ENCODE measurements at regions not wholly inside any gene's neighbourhood (a gene's known extent, or its start where the extent isn't known, plus 50 kb on each side); places are given as distances from the start of the nearest gene placed in this dataset.

DNA sequence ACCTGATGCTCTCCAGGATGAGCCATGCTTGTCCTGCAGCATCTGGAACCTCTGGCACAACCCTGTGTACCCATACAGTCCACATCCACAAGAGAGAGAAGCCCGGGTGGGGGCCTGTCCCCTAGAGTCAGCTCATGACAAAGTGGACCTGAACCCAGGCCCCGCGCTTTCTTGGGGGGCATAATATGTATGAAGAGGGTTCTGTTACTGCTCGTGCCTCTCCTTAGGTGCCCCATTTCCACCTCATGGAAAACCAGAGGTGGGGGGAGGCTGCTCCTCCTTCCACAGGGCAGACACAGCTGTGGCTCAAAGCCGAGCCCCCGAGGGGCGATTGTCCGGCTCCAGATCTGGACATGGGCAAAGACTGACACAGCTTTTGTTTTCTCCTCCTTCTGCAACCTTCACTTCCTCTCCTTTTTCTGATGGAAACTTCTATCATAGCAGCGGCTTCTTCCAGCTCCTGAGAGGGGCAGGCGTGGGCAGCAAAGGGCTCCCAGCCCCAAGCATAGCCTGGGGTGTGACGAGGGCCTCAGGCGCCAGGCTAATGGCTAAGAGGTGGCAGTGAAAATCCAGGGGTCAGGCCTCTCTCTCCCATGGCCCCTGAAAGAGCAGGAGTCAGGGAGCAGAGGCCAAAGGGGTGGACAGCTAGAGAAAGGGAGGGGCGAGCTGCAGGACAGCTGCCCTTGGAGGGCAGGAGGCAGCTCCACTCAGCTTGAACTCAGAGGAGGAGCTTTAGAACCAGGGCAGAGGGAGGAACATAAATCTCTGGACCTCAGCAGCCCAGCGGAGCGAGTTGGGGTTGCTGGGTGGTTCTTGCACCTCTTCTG lies 155.5 kb downstream of the ZFP36L2 start:
- Histone ChIP-seq H3K4me2 (ENCODE audit: control insufficient read depth, insufficient read depth) (no peak overlapping the region), H3K27me3 (replicated peaks in 1 of 2; ENCODE audit: control insufficient read depth in 2 of 2, insufficient read depth in 2 of 2, low read length in 1 of 2) (no peaks in the 10 kb centered on the region), H3K4me1 (ENCODE audit: control insufficient read depth, insufficient read depth, low read length) (no peaks in the 10 kb centered on the region), H3K9me3 (replicated peaks; ENCODE audit: control insufficient read depth, insufficient read depth, low read length) (no peaks in the 10 kb centered on the region), H3K4me3 (no peak overlapping the region), H2AFZ (ENCODE audit: control insufficient read depth, low read depth, low read length) (no peak overlapping the region), H4K20me1 (ENCODE audit: control insufficient read depth, insufficient read depth) (no peaks in the 10 kb centered on the region; the same call in none of the 2 replicates), H3K36me3 (ENCODE audit: control insufficient read depth in 2 of 2, insufficient read depth in 2 of 2, low read length in 1 of 2) (no peaks in the 10 kb centered on the region), H3K9ac (ENCODE audit: control insufficient read depth, insufficient read depth, low read length) (no peak overlapping the region), H3K79me2 (ENCODE audit: control insufficient read depth, insufficient read depth, low read length) (no peaks in the 10 kb centered on the region), H3K27ac (ENCODE audit: control insufficient read depth, insufficient read depth) (no peak overlapping the region)
- ChIA-PET RAD21 (ENCODE audit: unreplicated experiment) (no interaction called here), CTCF (no interaction called here), SMC1A (ENCODE audit: uncharacterized antibody, unreplicated experiment) (no interaction called here), POLR2A (no interaction called here)
- WGBS (ENCODE audit: insufficient coverage, insufficient replicate concordance, low lambda C conversion rate, missing lambda C conversion rate), result 40% methylated on average over 15 of the region's 15 CpGs
- intact Hi-C loops (cut with micrococcal nuclease; ENCODE audit: unreplicated experiment) (no loop called here), in situ Hi-C loops (cut with MboI) (no loop called here)
- ATAC-seq (no peak), FAIRE-seq (no peak), DNase-seq (ENCODE audit: low read depth, low spot score) (no peak)
- no TSS peak for BruUV-seq (replicated peaks)
- no peak for TF ChIP-seq HDGF (IDR thresholded peaks at IDR 0.05)
- TF ChIP-seq SRF (IDR thresholded peaks at IDR 0.05; ENCODE audit: low read depth in 2 of 2, low read length in 2 of 2), result no peak
- no peak for TF ChIP-seq ATF2 (IDR thresholded peaks at IDR 0.05; ENCODE audit: low read length)
- TF ChIP-seq, protein P1, sequence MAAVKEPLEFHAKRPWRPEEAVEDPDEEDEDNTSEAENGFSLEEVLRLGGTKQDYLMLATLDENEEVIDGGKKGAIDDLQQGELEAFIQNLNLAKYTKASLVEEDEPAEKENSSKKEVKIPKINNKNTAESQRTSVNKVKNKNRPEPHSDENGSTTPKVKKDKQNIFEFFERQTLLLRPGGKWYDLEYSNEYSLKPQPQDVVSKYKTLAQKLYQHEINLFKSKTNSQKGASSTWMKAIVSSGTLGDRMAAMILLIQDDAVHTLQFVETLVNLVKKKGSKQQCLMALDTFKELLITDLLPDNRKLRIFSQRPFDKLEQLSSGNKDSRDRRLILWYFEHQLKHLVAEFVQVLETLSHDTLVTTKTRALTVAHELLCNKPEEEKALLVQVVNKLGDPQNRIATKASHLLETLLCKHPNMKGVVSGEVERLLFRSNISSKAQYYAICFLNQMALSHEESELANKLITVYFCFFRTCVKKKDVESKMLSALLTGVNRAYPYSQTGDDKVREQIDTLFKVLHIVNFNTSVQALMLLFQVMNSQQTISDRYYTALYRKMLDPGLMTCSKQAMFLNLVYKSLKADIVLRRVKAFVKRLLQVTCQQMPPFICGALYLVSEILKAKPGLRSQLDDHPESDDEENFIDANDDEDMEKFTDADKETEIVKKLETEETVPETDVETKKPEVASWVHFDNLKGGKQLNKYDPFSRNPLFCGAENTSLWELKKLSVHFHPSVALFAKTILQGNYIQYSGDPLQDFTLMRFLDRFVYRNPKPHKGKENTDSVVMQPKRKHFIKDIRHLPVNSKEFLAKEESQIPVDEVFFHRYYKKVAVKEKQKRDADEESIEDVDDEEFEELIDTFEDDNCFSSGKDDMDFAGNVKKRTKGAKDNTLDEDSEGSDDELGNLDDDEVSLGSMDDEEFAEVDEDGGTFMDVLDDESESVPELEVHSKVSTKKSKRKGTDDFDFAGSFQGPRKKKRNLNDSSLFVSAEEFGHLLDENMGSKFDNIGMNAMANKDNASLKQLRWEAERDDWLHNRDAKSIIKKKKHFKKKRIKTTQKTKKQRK (IDR thresholded peaks at IDR 0.05; ENCODE audit: low read depth, low read length), result no peak
- TF ChIP-seq TBL1XR1 (IDR thresholded peaks at IDR 0.05; ENCODE audit: low read depth, low read length), result no peak
- no peak for TF ChIP-seq CUX1 (IDR thresholded peaks at IDR 0.05; ENCODE audit: insufficient replicate concordance, low read depth, low read length)
- no peak for TF ChIP-seq POLR2AphosphoS2 (IDR thresholded peaks at IDR 0.05; ENCODE audit: low read depth, low read length)
- TF ChIP-seq ESRRA (IDR thresholded peaks at IDR 0.05; ENCODE audit: low read length), result no peak
